ENCODE measurements at regions not wholly inside any gene's neighbourhood (a gene's known extent, or its start where the extent isn't known, plus 50 kb on each side); places are given as distances from the start of the nearest gene placed in this dataset.

DNA sequence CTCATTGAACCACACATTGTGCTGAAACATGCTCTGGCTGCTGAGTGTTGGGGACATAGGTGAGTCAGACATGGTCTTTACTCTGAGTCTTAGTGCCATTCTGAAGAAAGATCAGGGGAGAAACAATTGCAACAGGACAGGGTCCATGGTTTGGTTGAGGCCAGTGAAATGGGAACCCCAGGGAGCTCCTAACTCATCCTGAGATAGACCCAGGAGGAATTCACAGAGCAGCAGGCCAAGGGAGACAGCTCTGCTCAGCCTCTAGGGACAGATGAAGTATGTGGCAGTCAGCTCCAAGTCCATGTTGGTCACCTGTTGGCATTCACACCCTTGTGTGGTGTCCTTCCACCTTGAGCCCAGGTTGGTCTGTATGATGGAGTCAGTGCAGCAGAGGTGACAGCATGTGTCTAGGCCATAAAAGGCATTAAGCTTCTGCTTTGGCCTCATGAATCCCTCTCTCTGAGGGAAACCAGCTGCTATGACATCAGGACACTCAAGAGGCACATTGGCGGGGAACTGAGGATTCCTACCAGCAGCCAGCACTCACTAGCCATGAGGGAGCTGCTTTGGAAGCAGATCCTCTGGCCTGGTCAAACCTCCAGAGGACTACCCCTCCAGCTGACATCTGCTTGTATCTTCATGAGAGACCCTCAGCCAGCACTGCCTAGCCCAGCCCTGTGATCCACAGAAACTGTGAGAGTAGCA lies 50.3 kb upstream of the MYEOV start:
- peak; percentile 13 for DNase-seq (ENCODE audit: low spot score)

Measured in ureter (tissue), 1 donor.